NB4 (cell line): ENCODE measurements at regions not wholly inside any gene's neighbourhood (a gene's known extent, or its start where the extent isn't known, plus 50 kb on each side); places are given as distances from the start of the nearest gene placed in this dataset.
"Not testable (repeated sequence)": the region's sequence is repeated elsewhere in the genome, so short reads cannot be mapped to it uniquely, and the experiment has no call there.

ENCODE experiments used
- DNase-seq: peaks from one replicate; pipeline ENCODE4 v3.0.0; 2010; ENCODE audit warnings: low read depth
- H3K4me3 ChIP-seq: one replicate; pipeline ENCODE4 v1.5.1; 2011; ENCODE audit warnings: mild to moderate bottlenecking, low read depth, low read length, moderate library complexity
- CTCF ChIP-seq: IDR thresholded peaks from one replicate; pipeline ENCODE4 v1.5.1; 2012; ENCODE audit warnings: low read depth, low read length
- MAX ChIP-seq: IDR thresholded peaks from 2 replicates; pipeline ENCODE4 v1.6.1; 2011; ENCODE audit warnings: low read depth, low read length
- MYC ChIP-seq: IDR thresholded peaks from 2 replicates; pipeline ENCODE4 v1.6.1; 2011; ENCODE audit warnings: low read depth, low read length
- POLR2A ChIP-seq: IDR thresholded peaks from 2 replicates; pipeline ENCODE4 v1.6.1; 2011; ENCODE audit warnings: mild to moderate bottlenecking; ENCODE audit not compliant: insufficient read length; ENCODE audit errors: extremely low read depth

- TF ChIP-seq CTCF (no peak), POLR2A (no peak), MYC (no peak), MAX (no peak)
- no peak overlapping the region for H3K4me3 ChIP-seq
- no peak for DNase-seq
Measured at GRCh38 chr4:181897935-181898334, 345.3 kb upstream of the TENM3 start.

- H3K4me3 ChIP-seq, DNase-seq: not testable (repeated sequence)
Measured at GRCh38 chr4:181902404-181902803, 340.8 kb upstream of the TENM3 start.

GRCh38 chr4:181905708-181906107 is 337.5 kb upstream of the TENM3 start:
- no peak for TF ChIP-seq CTCF
- no peak for TF ChIP-seq POLR2A
- no peak for TF ChIP-seq MAX
- TF ChIP-seq MYC: no peak
- DNase-seq: no peak
- no peak overlapping the region for H3K4me3 ChIP-seq

GRCh38 chr4:181908168-181908567 is 335.0 kb upstream of the TENM3 start:
- DNase-seq: no peak
- H3K4me3 ChIP-seq: no peak overlapping the region
- TF ChIP-seq CTCF (no peak), POLR2A (no peak), MYC (no peak)

- TF ChIP-seq MAX (no peak), CTCF (no peak), MYC (no peak), POLR2A (no peak)
- DNase-seq: no peak
- no peak overlapping the region for H3K4me3 ChIP-seq
Measured at GRCh38 chr4:181909368-181909767, 333.8 kb upstream of the TENM3 start.

- no peak for TF ChIP-seq CTCF
- no peak for TF ChIP-seq MAX
- no peak for TF ChIP-seq POLR2A
- no peak for TF ChIP-seq MYC
- H3K4me3 ChIP-seq: no peak overlapping the region
- no peak for DNase-seq
Measured at GRCh38 chr4:181911420-181911819, 331.8 kb upstream of the TENM3 start.
